SW 1271 (cell line): ENCODE measurements at regions not wholly inside any gene's neighbourhood (a gene's known extent, or its start where the extent isn't known, plus 50 kb on each side); places are given as distances from the start of the nearest gene placed in this dataset.

Source experiments
- DNase-seq, 2 experiments: peaks; one replicate each; lab custom pipeline; 2025; lab: John Stamatoyannopoulos, UW

- DNase-seq, result no peak
These were observed 54.7 kb upstream of the TNS3 start for GRCh38 chr7:47636433-47637175.

DNA sequence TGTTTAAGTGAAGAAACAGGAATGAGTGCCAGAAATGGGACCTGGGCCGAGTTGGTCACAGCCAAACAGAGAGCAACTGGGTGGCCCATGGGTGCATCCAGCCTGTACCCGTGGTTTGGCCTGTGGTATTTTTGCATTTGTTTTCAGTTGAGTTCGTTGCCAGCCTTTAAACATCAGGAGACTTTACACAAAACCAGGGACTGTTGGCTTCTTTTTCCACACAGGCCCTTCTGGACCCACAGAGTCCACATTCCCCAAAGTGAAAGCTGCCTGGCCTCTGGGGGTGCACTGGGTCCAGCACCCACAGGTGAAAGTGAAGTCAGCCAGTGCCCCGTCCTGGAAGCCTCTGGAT, 54.1 kb upstream of the TNS3 start:
- DNase-seq, result no peak

GRCh38 chr7:47635091-47636080, 53.5 kb upstream of the TNS3 start:
- no peak for DNase-seq

DNA sequence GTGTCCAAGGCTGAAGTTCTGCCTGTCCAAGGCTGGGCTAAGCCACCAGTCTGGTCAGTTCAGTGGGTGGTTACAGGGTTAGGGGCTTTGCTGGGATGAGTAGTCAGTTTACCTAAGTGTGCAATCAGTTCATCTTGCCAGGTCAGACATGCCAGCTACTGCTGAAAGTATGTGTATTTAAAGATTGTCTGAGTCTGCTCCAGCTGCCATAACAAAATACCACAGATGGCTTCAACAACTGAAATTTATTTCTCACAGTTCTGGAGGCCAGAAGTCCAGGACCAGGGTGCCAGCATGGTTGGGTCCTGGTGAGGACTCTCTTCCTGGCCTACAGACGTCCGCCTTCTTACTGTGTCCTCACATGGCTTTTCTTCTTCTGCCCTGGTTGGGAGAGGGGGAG, 52.4 kb upstream of the TNS3 start:
- no peak for DNase-seq

DNA sequence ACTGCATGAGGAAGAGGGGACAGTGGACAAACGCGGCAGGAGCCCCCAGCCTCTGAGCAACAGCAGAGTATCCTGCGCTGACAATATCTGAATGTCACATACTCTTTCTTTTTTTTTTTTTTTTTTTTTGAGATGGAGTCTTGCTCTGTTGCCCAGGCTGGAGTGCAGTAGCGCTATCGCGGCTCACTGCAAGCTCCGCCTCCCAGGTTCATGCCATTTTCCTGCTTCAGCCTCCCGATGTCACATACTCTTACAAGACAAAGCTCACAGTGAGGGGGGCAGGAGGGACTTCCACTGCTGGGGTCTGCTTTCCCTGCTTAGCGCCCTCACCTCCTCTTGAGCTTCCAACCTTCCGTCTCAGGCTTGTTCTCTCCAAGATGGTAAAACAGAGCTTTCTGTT, 51.2 kb upstream of the TNS3 start:
- DNase-seq, result no peak
